ENCODE measurements at regions not wholly inside any gene's neighbourhood (a gene's known extent, or its start where the extent isn't known, plus 50 kb on each side); places are given as distances from the start of the nearest gene placed in this dataset.
"Not testable (repeated sequence)": the region's sequence is repeated elsewhere in the genome, so short reads cannot be mapped to it uniquely, and the experiment has no call there.

DNA sequence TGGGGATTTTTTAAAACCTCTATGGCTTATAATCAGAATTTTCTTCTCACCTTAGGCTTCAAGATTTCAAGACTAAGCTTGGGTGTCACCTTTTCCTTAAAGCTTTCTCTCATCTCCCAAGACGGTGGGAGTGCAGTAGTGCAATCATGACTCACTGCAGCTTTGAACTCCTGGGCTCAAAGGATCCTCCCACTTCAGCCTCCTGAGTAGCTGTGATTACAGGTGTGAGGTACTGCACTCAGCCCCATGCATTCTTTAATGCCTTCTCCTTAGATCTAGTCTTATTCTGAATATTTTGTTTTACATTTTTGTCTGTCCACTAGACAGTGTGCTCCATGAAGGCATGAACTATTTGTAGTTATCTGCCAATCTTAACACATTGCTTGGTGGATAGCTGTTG is 55.7 kb upstream of the FAT3 start:
- no peak for FAIRE-seq

DNA sequence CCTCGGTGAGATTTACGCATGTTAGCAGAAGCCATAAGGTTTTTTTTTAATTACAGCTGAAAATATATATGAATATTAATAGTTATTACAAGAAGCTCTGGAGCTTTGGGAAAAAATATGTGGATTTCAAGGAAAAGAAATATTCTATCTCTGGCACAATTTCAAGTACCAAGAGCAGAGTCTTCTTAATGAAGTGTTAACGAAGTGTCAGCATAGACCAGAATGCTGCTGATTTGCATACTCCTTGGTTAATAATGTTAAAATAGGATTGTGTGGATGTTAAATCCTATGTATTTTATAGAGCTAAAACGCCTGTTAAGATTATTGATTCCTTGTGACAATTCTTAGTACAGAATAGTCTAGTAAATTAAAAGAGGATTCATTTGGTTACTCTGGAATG is 57.0 kb upstream of the FAT3 start:
- no peak for FAIRE-seq

- FAIRE-seq = no peak
Measured at GRCh38 chr11:92166335-92166734, 58.3 kb upstream of the FAT3 start.

DNA sequence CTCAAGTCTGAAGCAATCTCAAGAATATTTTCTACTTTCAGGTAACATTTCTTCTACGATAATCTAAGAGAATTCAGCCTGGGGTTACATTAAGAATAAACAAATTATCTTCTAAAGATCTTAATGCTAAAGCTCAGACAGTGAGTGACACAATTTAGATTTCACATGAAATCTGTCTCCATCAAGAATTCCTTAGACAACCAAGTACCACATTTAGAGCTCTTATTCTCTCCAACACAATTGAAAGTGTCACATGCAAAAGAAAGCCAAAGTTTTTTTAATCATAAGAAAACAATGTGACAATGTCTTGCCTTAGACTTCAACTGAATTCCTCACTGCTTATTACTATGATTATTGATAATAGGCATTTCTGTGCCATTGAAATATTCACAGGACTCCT is 60.7 kb upstream of the FAT3 start:
- FAIRE-seq = no peak

DNA sequence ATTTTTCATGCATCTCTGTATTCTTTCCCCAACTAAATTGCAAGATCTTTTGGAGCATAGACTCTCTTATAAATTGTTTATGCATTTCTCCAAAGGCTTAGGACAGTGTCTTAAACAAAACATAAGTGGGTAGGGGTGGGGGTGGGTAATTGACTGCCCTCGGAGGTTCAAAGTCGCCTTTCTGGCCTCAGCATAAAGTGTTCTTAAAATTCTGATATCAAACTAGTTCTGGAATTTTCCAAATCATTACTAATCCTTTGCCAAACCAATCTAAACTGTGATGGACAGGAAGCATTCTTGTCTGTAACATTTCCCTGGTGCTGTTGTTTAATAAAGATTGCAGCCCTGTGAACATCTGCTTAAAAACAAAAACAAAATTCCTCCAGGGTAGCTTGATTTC is 61.8 kb upstream of the FAT3 start:
- no peak for FAIRE-seq

GRCh38 chr11:92159931-92160330 is 64.7 kb upstream of the FAT3 start:
- no peak for FAIRE-seq

GRCh38 chr11:92157390-92157789 is 67.2 kb upstream of the FAT3 start:
- FAIRE-seq = not testable (repeated sequence)

DNA sequence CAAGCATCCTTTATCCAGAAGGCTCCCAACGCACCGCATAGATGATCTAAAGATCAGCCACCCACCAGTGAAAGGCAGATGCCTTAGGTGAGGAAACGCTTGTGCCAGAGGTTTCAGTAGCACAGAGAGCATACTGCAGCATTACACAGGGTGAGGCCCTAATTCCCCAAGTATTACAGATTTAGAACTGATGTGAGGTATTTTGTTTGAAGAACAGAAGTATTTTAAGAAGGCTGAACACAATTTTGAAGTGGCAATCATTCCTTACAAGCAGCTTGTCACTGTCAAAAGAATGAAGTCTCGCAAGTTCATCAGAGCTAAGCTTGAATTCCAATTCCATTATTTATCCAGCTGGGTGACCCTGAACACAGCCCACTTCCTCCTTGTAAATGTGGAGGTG is 70.0 kb upstream of the FAT3 start:
- no peak for FAIRE-seq

- FAIRE-seq = no peak
Measured at GRCh38 chr11:92154110-92154509, 70.5 kb upstream of the FAT3 start.

DNA sequence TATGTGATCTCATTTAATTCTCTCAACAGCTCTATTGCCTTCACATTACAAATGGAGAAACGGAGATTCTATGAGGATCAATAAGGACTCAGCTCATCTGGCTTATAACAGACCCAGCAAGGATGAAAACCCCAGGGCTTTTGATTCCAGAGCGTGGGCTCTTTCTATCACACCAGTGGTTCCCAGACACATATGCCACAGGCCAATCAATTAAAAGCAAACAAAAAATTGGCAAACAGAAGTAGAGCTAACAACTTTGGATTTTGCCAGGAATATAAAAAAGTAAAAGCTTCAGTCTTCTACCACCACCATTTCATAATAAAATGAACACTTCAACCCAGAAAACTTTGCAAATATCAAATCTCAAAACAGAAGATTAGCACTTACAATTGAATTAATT is 71.1 kb upstream of the FAT3 start:
- no peak for FAIRE-seq

- no peak for FAIRE-seq
Measured at GRCh38 chr11:92152245-92152644, 72.4 kb upstream of the FAT3 start.

DNA sequence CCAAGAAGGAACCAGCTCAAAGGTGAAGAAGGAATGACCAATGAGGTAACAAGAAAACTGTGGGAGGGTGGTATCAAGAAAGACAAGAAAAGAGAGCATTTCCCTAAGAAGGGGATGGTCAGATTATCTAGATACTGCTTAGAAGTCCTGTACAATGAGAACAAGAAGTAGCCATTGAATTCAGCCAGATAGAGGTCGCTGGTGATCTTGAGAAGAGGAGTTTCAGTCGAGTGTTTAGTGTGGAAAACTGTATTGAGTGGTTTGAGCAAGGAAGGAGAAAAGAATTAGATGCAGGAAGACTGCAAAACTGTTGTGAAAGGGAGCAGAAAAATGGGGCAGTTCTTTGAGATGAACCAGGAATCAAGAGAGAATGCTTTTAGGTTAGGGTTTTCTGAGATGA is 74.6 kb upstream of the FAT3 start:
- FAIRE-seq = no peak

DNA sequence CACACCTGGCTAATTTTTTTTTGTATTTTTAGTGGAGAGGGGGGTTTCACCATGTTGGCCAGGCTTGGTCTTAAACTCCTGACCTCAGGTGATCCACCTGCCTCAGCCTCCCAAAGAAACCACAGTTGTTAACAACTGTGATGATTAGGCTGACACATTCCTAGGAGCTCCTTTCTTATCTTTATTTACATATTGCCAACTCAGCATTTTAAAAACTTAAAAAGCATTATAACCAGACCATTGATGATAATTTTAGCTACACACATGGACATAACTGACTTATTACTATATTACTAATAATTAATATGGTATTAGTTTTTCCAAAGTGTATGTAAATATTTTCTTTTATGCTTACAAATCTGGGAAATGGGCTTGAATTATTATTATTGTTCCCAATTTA is 82.9 kb upstream of the FAT3 start:
- FAIRE-seq = no peak

- FAIRE-seq = no peak
Measured at GRCh38 chr11:92141159-92141558, 83.5 kb upstream of the FAT3 start.

GRCh38 chr11:92140021-92140420 is 84.6 kb upstream of the FAT3 start:
- FAIRE-seq = no peak

GRCh38 chr11:92138296-92138695 is 86.3 kb upstream of the FAT3 start:
- no peak for FAIRE-seq

- FAIRE-seq = no peak
Measured at GRCh38 chr11:92137747-92138146, 86.9 kb upstream of the FAT3 start.

DNA sequence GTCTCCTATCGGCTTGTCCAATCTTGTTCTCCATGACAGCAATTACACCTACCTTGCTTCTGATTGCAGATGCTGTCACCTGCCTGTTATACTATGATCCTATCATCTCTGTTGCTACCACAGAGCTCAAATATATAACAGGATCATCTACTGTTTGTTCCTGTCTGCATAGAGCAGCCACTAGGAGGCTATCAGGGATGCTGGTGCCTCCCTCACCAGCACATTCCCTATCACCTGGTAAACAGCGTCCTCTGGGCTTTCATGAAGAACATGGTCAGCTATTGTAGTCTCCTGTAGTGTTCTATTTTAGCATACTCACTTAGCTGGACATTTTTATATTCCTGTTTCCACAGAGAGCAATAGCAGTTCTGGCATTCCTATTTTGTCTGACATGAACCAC is 87.8 kb upstream of the FAT3 start:
- FAIRE-seq = no peak

GRCh38 chr11:92131289-92131865 is 93.2 kb upstream of the FAT3 start:
- no peak for FAIRE-seq

DNA sequence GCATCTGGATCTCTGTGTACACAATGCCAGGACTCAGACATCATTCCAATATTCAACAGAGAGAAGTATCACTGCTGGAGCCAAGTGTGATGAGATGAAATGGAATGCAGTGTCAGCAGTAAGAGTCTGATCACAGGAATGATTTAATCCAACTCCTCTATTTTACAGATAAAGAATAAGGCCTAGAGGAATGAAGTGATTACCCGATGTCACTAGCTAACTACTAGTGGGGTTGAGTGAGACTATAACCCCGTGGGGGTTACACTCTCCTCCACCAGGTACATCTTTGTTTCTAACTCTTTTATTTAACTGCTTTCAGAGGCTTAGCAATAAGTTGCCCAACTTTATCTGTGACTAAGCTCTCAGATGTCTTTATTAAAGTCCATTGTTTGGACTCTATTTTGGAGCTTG is 94.2 kb upstream of the FAT3 start:
- no peak for FAIRE-seq

GRCh38 chr11:92129811-92130210 is 94.8 kb upstream of the FAT3 start:
- FAIRE-seq = no peak

DNA sequence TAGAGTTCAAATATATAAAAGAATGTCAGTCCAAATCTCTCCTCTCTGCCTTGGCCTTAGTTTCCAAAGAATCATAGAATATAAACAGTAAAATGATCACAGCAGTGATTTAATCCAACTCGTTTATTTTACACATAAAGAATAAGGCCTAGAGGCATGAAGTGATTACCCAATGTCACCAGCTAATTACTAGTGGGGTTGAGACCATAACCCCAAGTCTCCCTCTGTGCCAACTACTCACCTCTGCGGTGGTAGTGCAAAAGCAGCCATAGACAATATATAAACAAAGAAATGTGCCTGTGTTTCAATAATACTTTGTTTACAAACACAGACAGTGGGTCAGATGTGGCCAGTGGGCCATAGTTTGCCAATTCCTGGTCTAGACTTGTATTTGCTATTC is 96.6 kb upstream of the FAT3 start:
- no peak for FAIRE-seq

- no peak for FAIRE-seq
Measured at GRCh38 chr11:92125321-92125720, 99.3 kb upstream of the FAT3 start.

DNA sequence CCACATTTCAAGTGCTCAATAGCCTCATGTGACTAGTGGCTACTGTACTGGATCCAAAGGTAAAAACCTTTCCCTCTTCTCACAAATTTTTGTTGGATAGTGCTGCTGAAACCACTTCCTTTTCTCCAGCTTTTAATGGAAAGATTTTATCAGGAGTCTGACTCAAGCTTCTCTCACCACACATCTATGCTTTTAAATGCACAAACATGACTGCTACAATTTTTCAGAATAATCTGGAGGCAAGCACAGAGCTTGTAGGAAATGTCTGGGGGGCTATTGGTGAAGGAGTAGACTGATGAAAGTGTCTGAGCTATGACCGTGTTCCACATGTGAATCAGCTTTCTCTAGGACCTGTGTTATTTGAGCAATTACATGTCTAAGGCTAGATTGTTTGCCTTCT is 101.1 kb upstream of the FAT3 start:
- no peak for FAIRE-seq

GRCh38 chr11:92122561-92122960 is 102.1 kb upstream of the FAT3 start:
- FAIRE-seq = no peak

DNA sequence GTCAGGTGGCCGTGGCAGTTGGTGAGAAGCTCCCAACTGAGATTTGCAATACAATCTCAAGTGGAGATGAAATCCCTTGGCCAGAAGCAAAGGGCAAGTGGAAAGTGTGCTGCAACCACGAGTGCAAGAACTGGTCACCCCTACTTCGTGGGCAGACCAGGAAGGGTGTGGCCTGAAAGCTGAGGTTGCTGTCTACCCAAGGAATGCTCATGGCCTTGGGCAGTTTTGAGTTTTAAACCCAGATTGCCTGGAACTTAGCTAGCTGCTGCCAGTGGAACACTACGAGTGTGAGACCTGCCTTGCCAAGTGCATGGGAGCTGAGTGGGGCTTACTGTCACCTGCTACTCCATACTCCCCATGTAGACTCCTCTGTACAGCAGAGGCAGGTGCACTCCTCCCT is 113.3 kb upstream of the FAT3 start:
- no peak for FAIRE-seq

All from colon (tissue), 2 donors.